Stimulated activated CD8-positive, alpha-beta memory T cell treated with anti-CD3 and anti-CD28 coated beads, Interleukin-4, amount 100 ng/mL, for 4 hours (primary cell): ENCODE measurements at regions not wholly inside any gene's neighbourhood (a gene's known extent, or its start where the extent isn't known, plus 50 kb on each side); places are given as distances from the start of the nearest gene placed in this dataset.

Experiments used
- DNase-seq, 2 donors: peaks; one replicate each; pipeline ENCODE4 v3.0.0-alpha.2; 2020; ENCODE audit warnings: low read depth in 2 of 2, low spot score in 1 of 2

DNA sequence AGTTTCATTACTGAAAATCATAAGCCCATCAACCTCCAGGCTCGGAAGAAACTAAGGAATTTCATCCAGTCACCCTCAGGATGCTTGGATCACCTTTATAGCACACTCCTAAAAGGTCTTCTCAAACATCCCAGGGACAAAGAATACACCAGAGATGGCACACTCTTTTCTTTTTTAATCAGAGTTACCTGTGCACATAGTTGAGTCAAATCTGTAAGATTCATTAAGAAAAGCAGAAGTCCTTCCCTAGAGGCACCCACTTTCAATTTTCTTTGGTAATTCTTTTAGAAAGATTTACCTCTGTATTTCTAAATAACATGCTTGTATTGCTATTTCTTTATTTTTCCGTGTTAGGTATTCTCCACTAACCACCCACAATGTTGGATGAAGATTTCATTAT, 50.6 kb upstream of the IL6 start:
- no peak for DNase-seq

GRCh38 chr7:22675917-22676343, 51.1 kb upstream of the IL6 start:
- DNase-seq = no peak

GRCh38 chr7:22675421-22675820, 51.6 kb upstream of the IL6 start:
- no peak for DNase-seq

DNA sequence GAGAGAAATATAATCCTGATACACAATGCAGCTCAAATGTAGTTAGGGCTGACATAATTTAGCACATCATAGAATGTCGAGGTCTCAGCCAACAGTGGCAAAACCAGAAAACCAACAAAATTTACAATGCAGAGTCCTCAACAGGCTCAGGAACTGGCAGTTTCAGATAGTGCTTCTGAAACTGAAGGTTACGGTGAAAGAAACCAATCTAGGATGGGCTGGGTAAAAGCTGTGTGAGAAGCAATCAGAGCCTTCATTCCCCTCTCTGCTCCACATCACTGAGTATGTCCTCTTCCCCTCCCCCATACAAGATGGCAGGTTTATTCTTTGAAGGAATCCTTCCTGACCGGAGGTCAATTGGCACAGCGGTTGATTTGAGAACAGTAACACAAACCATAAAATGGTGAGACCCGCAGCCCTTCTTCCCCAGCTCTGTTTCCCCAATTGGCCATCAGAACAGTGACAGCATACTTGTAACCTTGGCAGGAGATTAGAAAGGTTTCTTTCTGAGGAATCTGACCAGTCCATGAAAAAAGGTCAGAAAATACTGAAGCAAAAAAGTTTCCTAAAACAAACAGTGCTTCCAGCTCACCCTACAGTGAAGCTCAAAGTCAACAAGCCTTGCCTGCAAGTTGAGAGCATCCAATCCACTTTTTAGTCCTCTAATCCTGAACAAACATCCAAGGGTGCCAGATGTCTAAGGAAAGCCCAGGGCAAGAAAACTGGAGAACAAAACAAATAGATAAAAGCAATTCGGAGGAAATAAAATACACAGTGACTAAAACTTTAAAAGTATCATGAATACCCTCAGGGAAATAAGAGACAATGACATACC, 53.9 kb upstream of the IL6 start:
- DNase-seq = no peak

DNA sequence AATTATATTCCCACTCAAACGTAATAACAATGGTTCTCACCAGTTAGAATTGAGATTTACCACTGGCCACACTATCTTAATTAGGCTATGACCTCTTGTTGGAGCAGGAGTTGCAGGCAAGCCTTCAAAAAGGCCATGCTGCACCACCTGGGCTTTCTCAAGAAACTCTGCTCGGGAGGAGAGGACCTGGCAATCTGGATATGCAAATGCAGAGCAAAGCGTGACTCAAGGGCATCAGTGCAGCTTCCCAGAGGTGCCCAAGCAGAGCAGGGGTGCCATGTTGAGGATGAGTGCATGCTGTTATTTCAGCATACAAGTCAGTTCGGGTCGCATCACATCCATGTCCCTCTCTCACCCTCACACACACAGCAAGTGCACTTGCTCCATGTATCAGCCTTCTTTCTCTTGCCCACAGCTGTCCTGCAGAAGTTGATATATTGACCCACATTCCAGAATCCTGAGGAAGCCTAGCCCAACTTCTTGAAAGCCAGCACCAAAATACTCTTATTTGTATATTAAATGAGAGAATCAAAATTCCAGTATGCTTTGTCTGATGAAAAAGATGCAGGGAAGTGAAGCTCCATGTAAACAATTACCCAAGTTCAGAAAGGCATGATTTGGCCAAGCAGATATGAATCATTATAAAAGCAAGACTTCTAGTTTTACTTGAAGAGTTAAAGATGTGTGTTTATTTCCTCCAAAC, 55.7 kb upstream of the IL6 start:
- DNase-seq = no peak

- no peak for DNase-seq
Observed at GRCh38 chr7:22670422-22670815, 56.6 kb upstream of the IL6 start.

DNA sequence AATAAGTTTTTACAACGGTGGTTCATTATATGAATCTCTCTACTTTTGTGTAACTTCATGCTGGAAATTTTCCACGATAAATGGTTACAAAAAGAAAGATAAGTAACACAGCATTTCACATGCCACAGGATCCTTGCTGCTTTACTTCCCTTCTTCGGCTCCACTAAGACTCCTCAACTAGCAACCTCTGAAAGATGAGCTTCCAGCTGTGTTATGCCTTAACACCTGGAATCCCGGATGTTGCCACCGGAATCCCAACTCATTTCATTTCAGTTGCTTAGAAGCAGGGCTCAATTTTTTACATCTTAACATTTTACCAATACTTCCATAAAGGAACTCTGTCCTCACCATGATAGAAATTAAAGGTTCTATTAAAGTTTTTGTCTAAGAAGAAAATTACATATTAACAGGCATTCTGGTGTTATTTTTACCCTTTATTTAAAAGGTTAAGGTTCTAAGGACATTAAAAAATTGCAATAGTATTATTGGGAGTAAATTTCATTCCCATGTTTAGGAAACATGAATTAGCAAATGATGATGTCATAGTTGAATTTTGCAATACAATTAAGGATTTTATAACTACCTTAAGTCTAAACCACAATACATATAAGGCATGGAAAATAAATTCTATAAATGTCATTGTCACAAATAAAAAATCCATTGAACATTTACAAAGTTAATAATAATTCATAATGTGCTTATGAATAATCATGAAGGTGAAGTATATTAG, 57.1 kb upstream of the IL6 start:
- no peak for DNase-seq

GRCh38 chr7:22668971-22669401, 58.0 kb upstream of the IL6 start:
- no peak for DNase-seq

- no peak for DNase-seq
Observed at GRCh38 chr7:22667562-22668239, 59.3 kb upstream of the IL6 start.

DNA sequence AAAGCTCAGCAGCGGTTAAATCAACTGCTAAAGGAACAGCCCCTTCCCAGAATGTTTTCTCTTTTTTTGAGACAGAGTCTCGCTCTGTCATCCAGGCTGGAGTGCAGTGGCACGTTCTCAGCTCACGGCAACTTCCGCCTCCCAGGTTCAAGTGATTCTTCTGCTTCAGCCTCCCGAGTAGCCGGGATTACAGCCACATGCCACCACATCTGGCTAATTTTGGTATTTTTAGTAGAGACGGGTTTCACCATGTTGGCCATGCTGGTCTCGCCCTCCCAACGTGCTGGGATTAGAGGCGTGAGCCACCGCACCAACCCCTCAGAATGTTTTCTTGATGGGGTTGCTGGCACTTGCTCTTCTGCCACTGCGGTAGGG, 59.8 kb upstream of the IL6 start:
- no peak for DNase-seq

- no peak for DNase-seq
Observed at GRCh38 chr7:22666732-22667131, 60.3 kb upstream of the IL6 start.

- no peak for DNase-seq
Observed at GRCh38 chr7:22665923-22666322, 61.1 kb upstream of the IL6 start.

DNA sequence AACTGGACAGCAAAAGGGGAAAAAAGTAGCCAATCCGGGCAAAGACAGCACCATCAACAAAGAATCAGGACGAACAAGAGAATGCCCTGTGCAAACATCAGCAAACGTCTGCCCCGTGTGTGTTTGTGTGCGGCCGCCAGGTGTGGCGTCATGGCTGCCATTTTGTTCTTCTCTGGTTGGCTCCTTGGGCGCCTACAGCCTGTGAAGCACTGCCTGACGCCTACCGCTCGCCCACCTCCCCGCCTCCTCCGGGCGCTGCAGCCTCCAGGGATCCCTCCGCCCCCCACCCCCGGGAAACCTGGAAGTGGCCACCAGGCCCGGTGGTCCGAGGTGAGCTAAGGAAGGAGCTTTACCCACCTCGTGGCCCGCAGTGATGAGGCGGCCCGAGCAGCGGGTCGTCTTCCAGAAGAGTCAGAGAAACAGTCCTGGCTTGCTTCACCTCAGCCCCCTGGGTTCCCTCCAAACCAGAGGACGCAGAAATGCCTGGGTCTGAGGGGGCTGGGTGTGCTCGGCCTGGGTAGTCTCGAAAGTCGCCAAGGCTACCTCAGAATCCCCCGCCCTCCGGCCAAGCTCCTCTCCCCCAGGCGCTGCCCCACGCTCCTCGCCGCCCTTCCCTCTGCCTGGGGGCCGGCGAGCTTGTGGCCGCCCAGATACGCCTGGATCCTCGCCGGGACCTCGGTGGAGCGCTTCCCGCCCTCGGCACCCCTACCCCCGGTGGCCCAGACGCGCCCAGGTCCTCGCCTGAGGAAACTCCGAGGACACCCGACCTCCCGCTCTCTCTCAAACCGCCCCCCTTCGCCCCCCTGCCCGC, 61.8 kb upstream of the IL6 start:
- no peak for DNase-seq

- no peak for DNase-seq
Observed at GRCh38 chr7:22663721-22664120, 63.3 kb upstream of the IL6 start.

- no peak for DNase-seq
Observed at GRCh38 chr7:22663357-22663718, 63.7 kb upstream of the IL6 start.

DNA sequence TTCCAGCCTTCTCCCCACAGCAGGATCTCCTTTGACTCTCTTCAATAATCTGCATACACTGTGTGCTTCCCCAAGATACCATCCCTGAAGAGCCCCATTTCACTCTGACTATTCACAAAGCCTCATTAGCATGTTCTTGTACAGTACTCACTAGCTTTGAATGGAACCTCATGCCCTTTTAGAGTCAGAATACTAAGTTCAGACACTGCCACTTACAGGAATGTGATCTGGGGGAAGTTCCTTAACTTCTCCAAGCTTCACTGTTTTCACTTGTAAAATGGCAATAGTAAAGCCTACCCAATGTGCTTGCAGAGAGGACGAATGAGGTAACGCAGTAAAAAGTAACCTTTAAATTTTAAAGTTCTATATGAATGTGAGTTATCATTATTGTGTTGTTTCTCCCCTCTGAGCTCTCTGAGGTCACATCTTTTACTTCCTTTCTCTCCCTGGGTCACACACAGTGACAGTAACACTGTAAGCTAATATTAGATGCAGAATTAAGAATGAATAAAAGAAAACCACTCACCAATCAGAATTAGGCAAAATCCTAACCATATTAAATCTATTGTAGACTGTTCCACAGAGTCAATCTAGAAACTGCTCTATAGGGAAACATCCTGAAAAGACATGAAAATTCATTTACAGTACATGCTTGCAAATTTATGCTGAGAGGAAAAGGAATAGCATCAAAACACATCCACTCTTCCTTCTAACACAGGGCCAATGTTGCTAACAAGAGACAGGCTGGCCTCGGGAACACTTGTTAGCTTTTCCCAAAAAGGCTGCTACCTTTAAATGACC, 64.2 kb upstream of the IL6 start:
- no peak for DNase-seq

- DNase-seq = no peak
Observed at GRCh38 chr7:22662036-22662435, 65.0 kb upstream of the IL6 start.

- DNase-seq = no peak
Observed at GRCh38 chr7:22660732-22661131, 66.3 kb upstream of the IL6 start.

- DNase-seq = no peak
Observed at GRCh38 chr7:22660293-22660692, 66.7 kb upstream of the IL6 start.

GRCh38 chr7:22659741-22660140, 67.3 kb upstream of the IL6 start:
- no peak for DNase-seq
